Esophagus squamous epithelium (tissue), 5 donors: ENCODE measurements at regions not wholly inside any gene's neighbourhood (a gene's known extent, or its start where the extent isn't known, plus 50 kb on each side); places are given as distances from the start of the nearest gene placed in this dataset.

Experiments
- DNase-seq: peaks from one replicate; lab custom pipeline; 2025; lab: John Stamatoyannopoulos, UW
- H3K27ac ChIP-seq, 4 donors: fragments of 200-600 bp; sonication (generic); one replicate each; pipeline ENCODE4 v1.5.1; 2016 to 2019; ENCODE audit warnings: mild to moderate bottlenecking in 1 of 4
- H3K27me3 ChIP-seq, 4 donors: fragments of 200-600 bp; sonication (generic); 1 replicate in 3 of 4; 2 replicates in 1 of 4; pipeline versions ENCODE4 v1.5.1 to v1.6.0; 2017 to 2021; ENCODE audit warnings: antibody characterized with exemption in 1 of 4
- H3K36me3 ChIP-seq, 3 donors: fragments of 200-600 bp; sonication (generic); one replicate each; pipeline ENCODE4 v1.5.1; 2016 to 2019
- H3K4me1 ChIP-seq, 3 donors: fragments of 200-600 bp; sonication (generic); one replicate each; pipeline ENCODE4 v1.5.1; 2017 to 2019
- H3K4me3 ChIP-seq, 4 donors: fragments of 200-600 bp; sonication (generic); 1 replicate in 3 of 4; 2 replicates in 1 of 4; pipeline ENCODE4 v1.5.1; 2016 to 2019; ENCODE audit warnings: mild to moderate bottlenecking in 2 of 4, moderate library complexity in 1 of 4
- H3K9me3 ChIP-seq, 3 donors: fragments of 200-600 bp; sonication (generic); one replicate each; pipeline ENCODE4 v1.5.1; 2016 to 2019
- POLR2A ChIP-seq, 4 donors: fragments of 450-650 bp; IDR thresholded peaks; one replicate each; pipeline ENCODE4 v1.6.1; 2017; ENCODE audit warnings: antibody characterized with exemption in 4 of 4, mild to moderate bottlenecking in 4 of 4, moderate library complexity in 3 of 4
- WGBS, 2 donors: methylation state at CpG; one replicate each; pipeline ENCODE4 v1.1.5; 2018; 5-methylcytosine and 5-hydroxymethylcytosine counted together
- intact Hi-C: fragments of 100-400 bp; cut with DNase I; formaldehyde crosslinking; loops from one replicate; pipeline ENCODE4 v1.15.0; 2022
- TF ChIP-seq, protein P1 (sequence below), 6 experiments: fragments of 450-650 bp in 4 of 6; fragments of 200-600 bp in 2 of 6; sonication (generic) in 2 of 6; IDR thresholded peaks; one replicate each; pipeline ENCODE4 v1.5.1; 2016 to 2019; ENCODE audit warnings: antibody characterized with exemption in 6 of 6, mild to moderate bottlenecking in 4 of 6, moderate library complexity in 4 of 6
- donor health status: DM: yes; HTN: yes; CAD: no.

DNA sequence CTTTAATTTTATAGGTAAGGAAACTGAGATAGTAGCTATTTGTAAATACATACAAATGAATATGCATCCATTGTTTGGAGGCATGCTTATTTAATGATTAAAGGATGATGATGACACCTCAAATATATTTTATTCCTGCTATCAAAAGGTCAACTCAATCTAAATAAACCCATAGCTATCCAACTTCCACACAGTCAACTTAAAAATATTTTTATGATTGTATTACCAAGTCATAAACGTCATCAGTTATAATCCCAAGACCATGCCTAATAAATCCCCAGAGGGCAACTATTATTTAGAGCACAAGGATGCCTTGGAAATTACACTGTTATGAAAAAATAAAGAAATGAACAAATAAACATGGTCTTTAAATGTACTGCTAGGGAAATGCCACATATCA, 102.1 kb downstream of the MPP7 start:
- TF ChIP-seq, protein P1, sequence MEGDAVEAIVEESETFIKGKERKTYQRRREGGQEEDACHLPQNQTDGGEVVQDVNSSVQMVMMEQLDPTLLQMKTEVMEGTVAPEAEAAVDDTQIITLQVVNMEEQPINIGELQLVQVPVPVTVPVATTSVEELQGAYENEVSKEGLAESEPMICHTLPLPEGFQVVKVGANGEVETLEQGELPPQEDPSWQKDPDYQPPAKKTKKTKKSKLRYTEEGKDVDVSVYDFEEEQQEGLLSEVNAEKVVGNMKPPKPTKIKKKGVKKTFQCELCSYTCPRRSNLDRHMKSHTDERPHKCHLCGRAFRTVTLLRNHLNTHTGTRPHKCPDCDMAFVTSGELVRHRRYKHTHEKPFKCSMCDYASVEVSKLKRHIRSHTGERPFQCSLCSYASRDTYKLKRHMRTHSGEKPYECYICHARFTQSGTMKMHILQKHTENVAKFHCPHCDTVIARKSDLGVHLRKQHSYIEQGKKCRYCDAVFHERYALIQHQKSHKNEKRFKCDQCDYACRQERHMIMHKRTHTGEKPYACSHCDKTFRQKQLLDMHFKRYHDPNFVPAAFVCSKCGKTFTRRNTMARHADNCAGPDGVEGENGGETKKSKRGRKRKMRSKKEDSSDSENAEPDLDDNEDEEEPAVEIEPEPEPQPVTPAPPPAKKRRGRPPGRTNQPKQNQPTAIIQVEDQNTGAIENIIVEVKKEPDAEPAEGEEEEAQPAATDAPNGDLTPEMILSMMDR (IDR thresholded peaks at IDR 0.05) = no peak
- no peak for TF ChIP-seq POLR2A (IDR thresholded peaks at IDR 0.05)
- Histone ChIP-seq H3K27me3 (no peaks in the 10 kb centered on the region), H3K4me3 (no peak overlapping the region), H3K9me3 (no peaks in the 10 kb centered on the region), H3K36me3 (peaks cover 0 to 5% (median 0%) of the 10 kb centered on the region in 3 donors), H3K27ac (no peak overlapping the region), H3K4me1 (peaks cover 0 to 27% (median 3%) of the 10 kb centered on the region in 3 donors)
- intact Hi-C loops = no loop called here
- DNase-seq = no peak
- 29 to 50% methylated on average over 1 of the region's 1 CpG for whole genome bisulfite sequencing, 2 donors

DNA sequence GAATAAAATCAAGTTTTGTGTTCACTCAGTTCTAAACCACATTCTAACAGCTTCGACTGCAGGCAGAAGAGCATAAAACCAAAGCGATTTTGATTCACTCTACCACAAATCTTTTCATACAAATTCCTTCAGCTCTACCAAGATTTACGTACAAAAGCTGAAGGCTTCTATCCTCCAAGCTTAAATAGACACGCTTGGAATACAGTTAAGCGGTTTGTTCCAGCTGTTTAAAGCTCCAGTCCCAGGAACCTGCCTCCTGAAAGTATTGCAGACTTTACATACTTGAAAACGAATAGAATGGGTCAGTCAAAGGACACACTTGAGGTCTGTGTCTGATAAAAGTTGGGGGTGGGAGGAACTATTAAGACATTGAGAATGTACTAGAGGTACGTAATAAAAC, 102.9 kb downstream of the MPP7 start:
- H3K4me1 ChIP-seq = peaks cover 0 to 27% (median 3%) of the 10 kb centered on the region in 3 donors
- 84 to 85% methylated on average over 7 of the region's 7 CpGs for WGBS, 2 donors
- peaks cover 0 to 5% (median 0%) of the 10 kb centered on the region in 3 donors for H3K36me3 ChIP-seq
- H3K9me3 ChIP-seq = no peaks in the 10 kb centered on the region
- H3K4me3 ChIP-seq = no peak overlapping the region
- H3K27me3 ChIP-seq = no peaks in the 10 kb centered on the region
- no peak overlapping the region for H3K27ac ChIP-seq
- intact Hi-C loops = no loop called here
- TF ChIP-seq POLR2A (IDR thresholded peaks at IDR 0.05) = no peak
- TF ChIP-seq, protein P1 (IDR thresholded peaks at IDR 0.05) = no peak
- DNase-seq = no peak

DNA sequence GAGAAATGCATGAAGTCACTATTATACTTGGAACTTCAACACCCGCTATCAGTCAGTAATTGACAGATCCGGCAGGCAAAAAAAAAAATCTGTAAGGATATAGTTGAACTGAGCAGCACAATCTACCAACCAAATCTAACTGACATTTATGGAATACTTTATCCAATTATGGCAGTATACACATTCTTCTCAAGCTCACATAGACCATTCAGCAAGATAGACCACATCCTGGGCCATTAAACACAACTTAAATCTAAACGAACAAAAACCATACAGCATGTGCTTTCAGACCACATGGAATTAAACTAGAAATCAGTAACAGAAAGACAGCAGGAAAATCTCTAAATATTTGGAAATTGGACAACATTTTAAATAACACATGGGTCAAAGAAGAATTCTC, 112.7 kb downstream of the MPP7 start:
- Histone ChIP-seq H3K27me3 (no peaks in the 10 kb centered on the region), H3K36me3 (no peaks in the 10 kb centered on the region), H3K4me3 (no peak overlapping the region), H3K4me1 (no peaks in the 10 kb centered on the region), H3K9me3 (no peaks in the 10 kb centered on the region), H3K27ac (no peak overlapping the region)
- DNase-seq = no peak
- WGBS, 2 donors = 69 to 73% methylated on average over 3 of the region's 3 CpGs
- intact Hi-C loops = no loop called here
- no peak for TF ChIP-seq POLR2A (IDR thresholded peaks at IDR 0.05)
- TF ChIP-seq, protein P1 (IDR thresholded peaks at IDR 0.05) = no peak

DNA sequence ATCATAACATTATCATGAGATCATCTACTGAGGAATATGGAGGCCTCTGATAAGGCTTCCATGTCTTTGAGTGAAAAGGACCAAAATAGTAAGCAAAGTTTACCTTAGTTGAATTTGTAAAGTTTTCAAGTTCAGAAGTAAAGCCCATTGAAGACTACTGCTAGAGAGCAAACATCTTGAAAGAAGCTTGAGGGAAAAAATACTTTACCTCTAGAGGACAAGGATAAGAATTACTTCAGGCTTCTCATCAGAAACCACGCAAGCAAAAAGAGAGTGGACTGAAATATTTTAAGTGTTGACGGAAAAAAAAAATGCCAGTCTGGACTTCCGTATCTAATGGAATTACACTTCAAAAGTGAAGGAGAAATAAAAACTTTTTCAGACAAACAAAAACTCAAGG, 114.3 kb downstream of the MPP7 start:
- H3K27me3 ChIP-seq = no peaks in the 10 kb centered on the region
- H3K27ac ChIP-seq = no peak overlapping the region
- WGBS, 2 donors = 97 to 98% methylated on average over 3 of the region's 3 CpGs
- intact Hi-C loops = no loop called here
- no peaks in the 10 kb centered on the region for H3K9me3 ChIP-seq
- DNase-seq = no peak
- H3K36me3 ChIP-seq = no peaks in the 10 kb centered on the region
- H3K4me1 ChIP-seq = no peaks in the 10 kb centered on the region
- no peak overlapping the region for H3K4me3 ChIP-seq
- TF ChIP-seq POLR2A (IDR thresholded peaks at IDR 0.05) = no peak
- TF ChIP-seq, protein P1 (IDR thresholded peaks at IDR 0.05) = no peak

DNA sequence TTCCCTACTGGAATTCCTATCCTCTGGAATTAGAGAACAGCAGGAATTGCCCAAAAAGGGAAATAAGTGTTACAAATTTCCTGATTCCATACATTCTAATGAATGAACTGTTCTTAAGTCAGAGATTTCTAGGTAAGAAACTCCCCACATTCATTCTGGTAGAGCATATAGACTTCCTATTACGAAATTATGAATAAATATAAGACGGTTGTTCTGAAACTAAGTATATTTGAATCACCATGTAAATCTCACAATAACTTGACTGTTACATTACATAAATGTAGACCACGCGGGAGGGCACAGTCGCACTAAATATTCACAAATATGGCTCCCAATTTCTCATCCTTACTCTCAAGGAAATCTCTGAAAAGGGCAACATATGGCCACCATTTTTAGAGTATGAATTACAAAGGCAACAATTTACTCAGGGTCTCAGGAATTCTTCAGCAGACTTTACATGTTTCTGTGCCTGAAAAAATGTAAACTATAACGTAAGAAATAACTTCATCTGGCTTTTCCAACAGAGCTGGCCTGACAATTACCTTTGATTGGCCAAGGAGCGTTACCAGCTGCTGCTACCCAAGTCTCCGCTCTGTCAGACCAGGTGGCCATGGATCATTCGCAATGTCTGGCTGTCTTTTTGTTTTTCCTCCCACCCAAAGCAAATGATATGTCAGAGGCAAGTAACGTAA, 115.8 kb downstream of the MPP7 start:
- H3K4me1 ChIP-seq = no peaks in the 10 kb centered on the region
- H3K36me3 ChIP-seq = no peaks in the 10 kb centered on the region
- no peak overlapping the region for H3K4me3 ChIP-seq
- no peaks in the 10 kb centered on the region for H3K27me3 ChIP-seq
- H3K9me3 ChIP-seq = no peaks in the 10 kb centered on the region
- H3K27ac ChIP-seq = no peak overlapping the region
- 87 to 88% methylated on average over 10 of the region's 10 CpGs for WGBS, 2 donors
- no peak for DNase-seq
- no peak for TF ChIP-seq POLR2A (IDR thresholded peaks at IDR 0.05)
- TF ChIP-seq, protein P1 (IDR thresholded peaks at IDR 0.05) = no peak
- intact Hi-C loops = no loop called here
